Activated naive CD4-positive, alpha-beta T cell treated with anti-CD3 and anti-CD28 coated beads, Interleukin-2, amount 10 ng/mL, durations not matched to agents 7 days and 5 days (primary cell): ENCODE measurements at regions not wholly inside any gene's neighbourhood (a gene's known extent, or its start where the extent isn't known, plus 50 kb on each side); places are given as distances from the start of the nearest gene placed in this dataset.
"Not testable (repeated sequence)": the region's sequence is repeated elsewhere in the genome, so short reads cannot be mapped to it uniquely, and the experiment has no call there.

Experiments
- CTCF ChIA-PET: fragments of 350-600 bp; sonication (Branson Sonifier 250); formaldehyde crosslinking; loops from one replicate; lab custom pipeline; 2021; ENCODE audit warnings: antibody characterized with exemption; lab: Charles Lee
- DNase-seq: peaks from one replicate; pipeline ENCODE4 v3.0.0-alpha.2; 2020
- H3K27ac Mint-ChIP-seq: one replicate; pipeline ENCODE4 v1.8.0; 2021; ENCODE audit warnings: mild to moderate bottlenecking, moderate library complexity, mixed read lengths
- H3K27me3 Mint-ChIP-seq: one replicate; pipeline ENCODE4 v1.8.0; 2021; ENCODE audit warnings: mild to moderate bottlenecking, mixed read lengths
- H3K36me3 Mint-ChIP-seq: one replicate; pipeline ENCODE4 v1.8.0; 2021; ENCODE audit warnings: mixed read lengths
- H3K4me1 Mint-ChIP-seq: one replicate; pipeline ENCODE4 v1.8.0; 2021; ENCODE audit warnings: mixed read lengths
- H3K4me3 Mint-ChIP-seq: one replicate; pipeline ENCODE4 v1.8.0; 2021; ENCODE audit warnings: mild to moderate bottlenecking, moderate library complexity, mixed read lengths
- H3K9me3 Mint-ChIP-seq: one replicate; pipeline ENCODE4 v1.8.0; 2021; ENCODE audit warnings: mixed read lengths

DNA sequence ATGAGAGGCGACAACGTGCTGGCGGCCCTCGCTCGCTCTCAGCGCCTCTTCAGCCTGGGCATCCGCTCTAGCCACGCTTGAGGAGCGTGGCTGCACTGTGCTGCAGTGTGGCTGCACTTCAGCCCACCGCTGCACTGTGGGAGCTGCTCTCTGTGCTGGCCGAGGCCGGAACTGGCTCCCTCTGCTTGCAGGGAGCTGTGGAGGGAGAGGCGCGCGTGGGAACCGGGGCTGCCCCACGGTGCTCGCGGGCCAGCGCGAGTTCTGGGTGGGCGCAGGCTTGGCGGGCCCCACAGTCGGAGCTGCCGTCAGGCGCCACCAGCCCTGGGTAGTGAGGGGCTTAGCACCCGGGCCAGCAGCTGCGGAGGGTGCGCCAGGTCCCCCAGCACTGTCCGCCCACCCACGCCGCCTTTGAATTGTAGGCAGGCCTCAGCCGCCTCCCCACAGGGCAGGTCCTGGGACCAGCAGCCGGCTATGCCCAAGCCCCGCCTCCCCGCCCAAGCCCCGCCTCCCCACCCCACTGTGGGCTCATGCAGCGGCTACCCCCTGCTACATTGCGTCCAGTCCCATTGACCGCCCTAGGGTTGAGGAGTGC is 974.2 kb downstream of the FSCB start:
- Mint-ChIP-seq H3K4me1 (no peaks in the 10 kb centered on the region), H3K36me3 (peaks cover 2% of the 10 kb centered on the region)
- CTCF ChIA-PET = no interaction called here

DNA sequence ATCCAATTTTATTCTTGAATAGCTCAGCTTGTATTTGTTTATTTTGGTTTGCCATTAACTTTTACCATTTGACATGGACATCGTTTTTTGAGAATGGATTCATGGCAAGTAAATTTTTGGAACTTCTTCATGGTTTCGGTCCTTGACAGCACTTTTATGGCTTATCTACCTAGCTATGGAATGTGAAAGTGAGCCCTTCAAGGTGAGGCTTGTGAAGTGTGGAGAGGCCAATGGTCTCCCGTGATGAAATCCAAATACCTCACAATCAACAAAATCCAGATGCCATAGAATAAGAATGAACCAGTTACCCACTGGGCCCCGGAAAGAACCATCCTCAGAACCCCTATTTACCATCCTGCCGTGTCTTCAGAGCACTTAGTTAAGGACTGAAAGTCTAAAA is 978.8 kb downstream of the FSCB start:
- no peak overlapping the region for H3K27ac Mint-ChIP-seq
- H3K4me1 Mint-ChIP-seq = no peaks in the 10 kb centered on the region
- H3K36me3 Mint-ChIP-seq = no peaks in the 10 kb centered on the region
- H3K27me3 Mint-ChIP-seq = no peaks in the 10 kb centered on the region
- no peak overlapping the region for H3K4me3 Mint-ChIP-seq
- DNase-seq = no peak
- H3K9me3 Mint-ChIP-seq = peaks cover 7% of the 10 kb centered on the region
- CTCF ChIA-PET = no interaction called here

More for the DNA sequence above, 974.2 kb downstream of the FSCB start:
- no peak overlapping the region for H3K4me3 Mint-ChIP-seq
- peaks cover 24% of the 10 kb centered on the region for H3K9me3 Mint-ChIP-seq
- H3K27me3 Mint-ChIP-seq = no peaks in the 10 kb centered on the region
- no peak overlapping the region for H3K27ac Mint-ChIP-seq
- no peak for DNase-seq

DNA sequence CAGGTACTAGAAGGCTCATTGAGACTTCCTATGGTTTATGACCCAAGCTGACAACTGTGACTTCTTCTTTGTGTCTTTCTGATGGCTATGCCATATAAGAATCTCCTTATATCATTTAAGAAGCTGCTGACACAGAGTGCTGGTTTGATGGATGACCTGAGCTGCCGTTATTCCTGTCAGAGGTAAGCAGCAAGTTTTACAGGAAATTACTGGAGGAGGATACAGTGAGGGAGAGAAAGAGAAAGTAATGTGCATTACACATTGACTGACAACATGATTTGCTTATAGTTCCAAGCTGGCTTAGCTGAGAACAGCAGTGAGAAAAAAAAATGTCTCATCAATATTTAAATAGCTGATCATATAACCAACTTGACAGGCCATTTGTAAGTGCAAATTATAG is 981.4 kb downstream of the FSCB start:
- Mint-ChIP-seq H3K4me3 (no peak overlapping the region), H3K36me3 (no peaks in the 10 kb centered on the region), H3K27me3 (no peaks in the 10 kb centered on the region), H3K27ac (no peak overlapping the region), H3K9me3 (peaks cover 4% of the 10 kb centered on the region), H3K4me1 (no peaks in the 10 kb centered on the region)
- CTCF ChIA-PET = no interaction called here
- DNase-seq = no peak

DNA sequence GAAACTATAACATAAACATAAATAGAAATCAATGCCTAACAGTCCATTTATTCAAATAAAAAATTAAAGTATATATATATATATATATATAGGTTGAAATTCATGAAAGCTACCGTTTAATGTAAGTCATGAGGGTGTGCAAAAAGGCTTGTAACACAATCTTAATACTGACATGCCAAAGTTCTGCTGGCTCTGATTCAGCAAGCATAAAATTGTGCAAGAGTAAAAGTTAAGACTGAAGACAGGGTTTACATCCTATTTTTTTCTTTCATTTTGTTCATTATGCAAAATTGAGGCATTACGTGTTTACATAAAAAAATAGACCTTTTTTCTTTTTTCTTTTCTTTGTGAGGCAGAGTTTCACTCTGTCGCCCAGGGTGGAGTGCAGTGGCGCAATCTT is 984.2 kb downstream of the FSCB start:
- Mint-ChIP-seq H3K4me3 (no peak overlapping the region), H3K4me1 (no peaks in the 10 kb centered on the region), H3K9me3 (peaks cover 10% of the 10 kb centered on the region), H3K27me3 (no peaks in the 10 kb centered on the region), H3K36me3 (no peaks in the 10 kb centered on the region), H3K27ac (no peak overlapping the region)
- CTCF ChIA-PET = no interaction called here
- DNase-seq = no peak

DNA sequence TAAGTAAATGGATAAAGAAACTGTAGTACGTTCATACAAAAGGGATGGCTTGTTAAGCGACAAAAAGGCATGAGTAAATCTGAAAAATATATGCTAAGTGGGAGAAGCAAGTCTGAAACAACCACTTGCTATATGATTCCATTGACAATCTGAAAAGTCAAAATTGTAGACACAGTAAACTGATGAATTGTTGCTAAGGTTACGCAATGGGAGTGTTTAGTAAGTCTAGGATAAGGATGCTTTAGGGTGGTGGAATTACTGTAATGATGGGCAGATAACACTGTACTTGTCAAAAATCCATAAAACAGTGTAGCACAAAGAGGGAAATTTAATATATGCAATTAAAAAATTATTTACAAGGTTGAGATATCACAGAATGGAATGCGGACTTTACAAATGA is 984.9 kb downstream of the FSCB start:
- Mint-ChIP-seq H3K27ac (no peak overlapping the region), H3K9me3 (peaks cover 10% of the 10 kb centered on the region), H3K4me1 (no peaks in the 10 kb centered on the region), H3K4me3 (no peak overlapping the region), H3K36me3 (no peaks in the 10 kb centered on the region), H3K27me3 (no peaks in the 10 kb centered on the region)
- no peak for DNase-seq
- CTCF ChIA-PET = no interaction called here

- Mint-ChIP-seq H3K27ac (no peak overlapping the region), H3K4me1 (no peaks in the 10 kb centered on the region), H3K36me3 (no peaks in the 10 kb centered on the region), H3K9me3 (peaks cover 3% of the 10 kb centered on the region), H3K27me3 (no peaks in the 10 kb centered on the region), H3K4me3 (no peak overlapping the region)
- no peak for DNase-seq
- CTCF ChIA-PET = no interaction called here
Measured at GRCh38 chr14:43503508-43503907, 1003.6 kb downstream of the FSCB start.

DNA sequence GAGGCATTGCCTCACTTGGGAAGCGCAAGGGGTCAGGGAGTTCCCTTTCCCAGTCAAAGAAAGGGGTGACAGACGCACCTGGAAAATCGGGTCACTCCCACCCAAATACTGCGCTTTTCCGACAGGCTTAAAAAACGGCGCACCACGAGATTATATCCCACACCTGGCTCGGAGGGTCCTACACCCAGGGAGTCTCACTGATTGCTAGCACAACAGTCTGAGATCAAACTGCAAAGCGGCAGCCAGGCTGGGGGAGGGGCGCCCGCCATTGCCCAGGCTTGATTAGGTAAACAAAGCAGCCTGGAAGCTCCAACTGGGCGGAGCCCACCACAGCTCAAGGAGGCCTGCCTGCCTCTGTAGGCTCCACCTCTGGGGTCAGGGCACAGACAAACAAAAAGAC is 1014.7 kb downstream of the FSCB start:
- H3K27me3 Mint-ChIP-seq, H3K4me3 Mint-ChIP-seq, CTCF ChIA-PET, DNase-seq, H3K4me1 Mint-ChIP-seq, H3K9me3 Mint-ChIP-seq, H3K27ac Mint-ChIP-seq, H3K36me3 Mint-ChIP-seq: not testable (repeated sequence)

GRCh38 chr14:43483415-43483814 is 1023.7 kb downstream of the FSCB start:
- H3K4me3 Mint-ChIP-seq = no peak overlapping the region
- no peaks in the 10 kb centered on the region for H3K27me3 Mint-ChIP-seq
- no peak for DNase-seq
- CTCF ChIA-PET = interaction anchor here (0.6 kb wide), 1 partner anchor 9 kb away, joined by 3 read pairs; no protein-coding TSS in a partner anchor
- peaks cover 4% of the 10 kb centered on the region for H3K9me3 Mint-ChIP-seq
- no peak overlapping the region for H3K27ac Mint-ChIP-seq
- H3K4me1 Mint-ChIP-seq = no peaks in the 10 kb centered on the region
- H3K36me3 Mint-ChIP-seq = no peaks in the 10 kb centered on the region

DNA sequence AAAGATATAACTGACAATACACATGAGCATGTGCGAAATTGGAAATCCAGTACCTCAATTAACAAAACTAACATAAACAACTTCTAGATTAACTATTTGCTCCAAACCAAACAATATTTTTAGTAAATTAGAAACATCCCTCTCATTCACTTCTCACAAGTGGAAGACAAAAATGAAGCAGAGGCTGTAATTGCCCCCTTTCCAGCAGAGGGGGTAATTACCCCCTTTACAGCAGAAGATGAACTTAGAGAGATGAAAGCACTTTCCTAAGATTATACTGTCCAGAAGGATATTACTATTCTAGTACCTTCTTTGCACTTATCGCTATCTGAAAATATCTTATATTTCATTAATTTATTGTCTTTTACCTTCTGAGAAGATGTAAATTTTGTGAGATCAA is 1025.2 kb downstream of the FSCB start:
- H3K4me1 Mint-ChIP-seq = no peaks in the 10 kb centered on the region
- peaks cover 4% of the 10 kb centered on the region for H3K9me3 Mint-ChIP-seq
- DNase-seq = no peak
- H3K27me3 Mint-ChIP-seq = no peaks in the 10 kb centered on the region
- CTCF ChIA-PET = no interaction called here
- H3K27ac Mint-ChIP-seq = no peak overlapping the region
- no peak overlapping the region for H3K4me3 Mint-ChIP-seq
- no peaks in the 10 kb centered on the region for H3K36me3 Mint-ChIP-seq

- no peak for DNase-seq
- Mint-ChIP-seq H3K9me3 (peaks cover 4% of the 10 kb centered on the region), H3K4me1 (no peaks in the 10 kb centered on the region), H3K4me3 (no peak overlapping the region), H3K27me3 (no peaks in the 10 kb centered on the region), H3K36me3 (no peaks in the 10 kb centered on the region), H3K27ac (no peak overlapping the region)
- CTCF ChIA-PET = no interaction called here
Measured at GRCh38 chr14:43480976-43481375, 1026.1 kb downstream of the FSCB start.

DNA sequence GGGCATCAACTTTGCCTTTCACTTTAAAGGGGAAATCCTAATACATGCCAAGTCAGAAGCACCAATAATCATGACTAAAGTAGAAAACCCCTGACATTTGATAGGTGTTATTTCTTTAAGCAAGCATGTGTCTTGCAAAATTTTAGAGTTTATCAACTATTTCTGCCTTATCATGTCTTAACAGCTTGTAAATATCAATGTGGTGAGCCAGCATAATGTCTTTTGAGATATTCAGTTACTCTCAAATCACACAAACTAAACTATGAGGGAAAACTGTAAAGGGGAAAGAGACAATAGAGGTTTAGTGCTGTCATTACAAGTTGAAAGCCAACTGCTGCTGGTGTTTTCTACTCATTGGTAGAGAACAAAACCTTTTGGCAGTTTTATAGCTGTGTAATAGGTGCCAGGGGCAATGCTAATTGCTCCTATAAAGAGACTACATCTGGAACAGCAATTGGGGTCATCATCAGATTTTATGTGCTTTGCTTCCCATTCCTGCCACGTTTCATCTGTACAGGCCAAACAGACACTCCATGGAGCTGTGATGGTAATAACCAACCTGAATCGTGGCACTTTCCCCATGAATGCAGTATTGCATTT is 1027.4 kb downstream of the FSCB start:
- DNase-seq = no peak
- Mint-ChIP-seq H3K36me3 (no peaks in the 10 kb centered on the region), H3K4me3 (no peak overlapping the region), H3K27ac (no peak overlapping the region), H3K4me1 (no peaks in the 10 kb centered on the region), H3K9me3 (peaks cover 4% of the 10 kb centered on the region), H3K27me3 (no peaks in the 10 kb centered on the region)
- CTCF ChIA-PET = no interaction called here

DNA sequence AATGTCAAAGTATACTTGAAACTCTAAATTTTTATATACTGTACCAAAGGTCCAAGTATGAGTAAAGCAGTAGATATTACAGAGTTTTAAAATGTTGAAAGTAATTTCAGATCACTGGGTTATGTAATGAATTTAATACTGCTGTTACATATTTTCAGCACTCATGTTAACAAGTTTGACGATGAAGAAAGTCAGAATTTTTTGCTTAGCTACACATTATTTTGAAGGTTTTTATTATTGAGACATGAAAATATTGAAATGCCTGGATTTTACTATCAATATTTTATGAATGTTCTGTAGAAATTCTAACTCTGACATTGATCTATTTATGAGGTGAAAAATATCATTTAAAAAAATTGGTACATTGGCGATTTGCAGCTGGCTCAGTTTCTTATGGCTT is 1030.3 kb downstream of the FSCB start:
- Mint-ChIP-seq H3K4me1 (no peaks in the 10 kb centered on the region), H3K27ac (no peak overlapping the region), H3K36me3 (no peaks in the 10 kb centered on the region), H3K9me3 (peaks cover 2% of the 10 kb centered on the region), H3K27me3 (no peaks in the 10 kb centered on the region), H3K4me3 (no peak overlapping the region)
- no peak for DNase-seq
- CTCF ChIA-PET = no interaction called here

GRCh38 chr14:43475757-43476156 is 1031.3 kb downstream of the FSCB start:
- H3K4me3 Mint-ChIP-seq = no peak overlapping the region
- H3K4me1 Mint-ChIP-seq = no peaks in the 10 kb centered on the region
- peaks cover 2% of the 10 kb centered on the region for H3K9me3 Mint-ChIP-seq
- no peak for DNase-seq
- H3K36me3 Mint-ChIP-seq = no peaks in the 10 kb centered on the region
- CTCF ChIA-PET = no interaction called here
- H3K27me3 Mint-ChIP-seq = no peaks in the 10 kb centered on the region
- H3K27ac Mint-ChIP-seq = no peak overlapping the region

- H3K4me1 Mint-ChIP-seq = no peaks in the 10 kb centered on the region
- CTCF ChIA-PET = no interaction called here
- no peak for DNase-seq
- no peak overlapping the region for H3K27ac Mint-ChIP-seq
- H3K9me3 Mint-ChIP-seq = no peaks in the 10 kb centered on the region
- no peaks in the 10 kb centered on the region for H3K36me3 Mint-ChIP-seq
- H3K4me3 Mint-ChIP-seq = no peak overlapping the region
- no peaks in the 10 kb centered on the region for H3K27me3 Mint-ChIP-seq
Measured at GRCh38 chr14:43471595-43471994, 1035.5 kb downstream of the FSCB start.

GRCh38 chr14:43464968-43465367 is 1042.1 kb downstream of the FSCB start:
- DNase-seq = no peak
- Mint-ChIP-seq H3K27me3 (no peaks in the 10 kb centered on the region), H3K27ac (no peak overlapping the region), H3K4me3 (no peak overlapping the region), H3K9me3 (peaks cover 3% of the 10 kb centered on the region), H3K36me3 (no peaks in the 10 kb centered on the region), H3K4me1 (no peaks in the 10 kb centered on the region)
- CTCF ChIA-PET = no interaction called here
